HCT116 (cell line): ENCODE measurements at regions not wholly inside any gene's neighbourhood (a gene's known extent, or its start where the extent isn't known, plus 50 kb on each side); places are given as distances from the start of the nearest gene placed in this dataset.

Source experiments
- ATAC-seq: fragments of 200-7000 bp; cut with Tn5 transposase; 2 replicates; pipeline ENCODE4 v1.9.1; 2020; ENCODE audit warnings: mild to moderate bottlenecking, moderate library complexity
- BruUV-seq: library from RNA; stranded (reverse); fragments of 400-500 nt; replicated peaks from 2 replicates; lab custom pipeline; 2021; lab: Mats Ljungman, UMichigan
- CTCF ChIA-PET: fragments of 300-600 bp; sonication (Branson Sonifier 250); formaldehyde crosslinking; loops from one replicate; lab custom pipeline; 2021; ENCODE audit warnings: antibody characterized with exemption; lab: Charles Lee
- POLR2A ChIA-PET: fragments of 300-600, 350-600 bp; sonication (Branson Sonifier 250); formaldehyde crosslinking; loops from one replicate; lab custom pipeline; 2021; ENCODE audit warnings: antibody characterized with exemption; lab: Charles Lee
- RAD21 ChIA-PET, 2 experiments: fragments of 300-600 bp; sonication (Branson Sonifier 250); formaldehyde crosslinking; loops; one replicate each; lab custom pipeline; 2023; ENCODE audit warnings: low total read pairs in 2 of 2; ENCODE audit not compliant: uncharacterized antibody in 2 of 2, unreplicated experiment in 2 of 2, low non-redundant PET in 1 of 2; lab: Charles Lee
- DNase-seq: peaks from one replicate; pipeline ENCODE4 v3.0.0-alpha.2; 2010; ENCODE audit warnings: low read depth, low spot score
- H2AFZ ChIP-seq: fragments of 200-600 bp; shearing (Covaris generic), sonication (generic); 2 replicates; pipeline ENCODE4 v1.6.1; 2017; ENCODE audit warnings: low read depth, mixed run types, mixed read lengths, antibody characterized with exemption, low read length; ENCODE audit not compliant: poor library complexity, severe bottlenecking
- H3K27ac ChIP-seq: 2 replicates; pipeline ENCODE4 v1.5.1; 2012; ENCODE audit warnings: low read depth, low read length
- H3K27me3 ChIP-seq: fragments of 200-600 bp; sonication (generic); 2 replicates; pipeline ENCODE4 v1.6.1; 2016; ENCODE audit warnings: mixed run types, low read length, mixed read lengths; ENCODE audit not compliant: insufficient read depth
- H3K36me3 ChIP-seq, 2 experiments: fragments of 200-500 bp in 1 of 2; fragments of 200-600 bp in 1 of 2; sonication (Bioruptor generic) in 1 of 2; sonication (generic) in 1 of 2; 2 replicates each; pipeline versions ENCODE4 v1.5.1 to v1.6.1; 2014 to 2016; ENCODE audit warnings: low read length in 2 of 2, inconsistent platforms in 1 of 2, mixed read lengths in 1 of 2, mixed run types in 1 of 2; ENCODE audit not compliant: insufficient read depth in 2 of 2, control insufficient read depth in 1 of 2
- H3K4me1 ChIP-seq, 2 experiments: fragments of 200-600 bp in 1 of 2; sonication (generic) in 1 of 2; 2 replicates each; pipeline versions ENCODE4 v1.5.1 to v1.6.1; 2012 to 2017; ENCODE audit warnings: low read length in 2 of 2, inconsistent platforms in 1 of 2, mild to moderate bottlenecking in 1 of 2, mixed read lengths in 1 of 2, mixed run types in 1 of 2, moderate library complexity in 1 of 2; ENCODE audit not compliant: insufficient read depth in 2 of 2, control insufficient read depth in 1 of 2
- H3K4me2 ChIP-seq: fragments of 200-600 bp; sonication (generic); 2 replicates; pipeline ENCODE4 v1.6.1; 2017; ENCODE audit warnings: mixed run types, low read length, mixed read lengths
- H3K4me3 ChIP-seq, 2 experiments: fragments of 200-600 bp in 1 of 2; sonication (generic) in 1 of 2; replicated peaks in 1 of 2; 2 replicates each; pipeline ENCODE4 v1.5.1; 2011 to 2016; ENCODE audit warnings: low read length in 2 of 2, control low read depth in 1 of 2, low read depth in 1 of 2, mild to moderate bottlenecking in 1 of 2, mixed read lengths in 1 of 2, mixed run types in 1 of 2
- H3K79me2 ChIP-seq: fragments of 200-600 bp; sonication (generic); 2 replicates; pipeline ENCODE4 v1.6.1; 2017; ENCODE audit warnings: mild to moderate bottlenecking, mixed run types, low read length, moderate library complexity, mixed read lengths; ENCODE audit not compliant: insufficient read depth
- H3K9ac ChIP-seq: fragments of 200-600 bp; sonication (generic); 2 replicates; pipeline ENCODE4 v1.6.1; 2016; ENCODE audit warnings: low read length, mixed read lengths
- H3K9me2 ChIP-seq: fragments of 200-600 bp; sonication (generic), shearing (Covaris generic); 2 replicates; pipeline ENCODE4 v1.6.1; 2017; ENCODE audit warnings: mixed run types, mild to moderate bottlenecking, moderate library complexity; ENCODE audit not compliant: insufficient read depth
- H3K9me3 ChIP-seq, 2 experiments: fragments of 200-500 bp in 1 of 2; fragments of 200-600 bp in 1 of 2; sonication (Bioruptor generic) in 1 of 2; sonication (generic) in 1 of 2; 2 replicates each; pipeline ENCODE4 v1.6.1; 2014 to 2017; ENCODE audit warnings: low read length in 2 of 2, mixed read lengths in 2 of 2, inconsistent platforms in 1 of 2, low read depth in 1 of 2, mild to moderate bottlenecking in 1 of 2, mixed run types in 1 of 2, moderate library complexity in 1 of 2; ENCODE audit not compliant: control insufficient read depth in 1 of 2, insufficient read depth in 1 of 2
- H4K20me1 ChIP-seq: fragments of 200-600 bp; sonication (generic), shearing (Covaris generic); 2 replicates; pipeline ENCODE4 v1.6.1; 2017; ENCODE audit warnings: mixed run types, mild to moderate bottlenecking, moderate library complexity; ENCODE audit not compliant: insufficient read depth
- CEBPB ChIP-seq: IDR thresholded peaks from 2 replicates; pipeline ENCODE4 v1.6.1; 2012; ENCODE audit warnings: low read depth
- EZH2phosphoT487 ChIP-seq: fragments of 200-600 bp; IDR thresholded peaks from 2 replicates; pipeline ENCODE4 v1.6.1; 2018; ENCODE audit warnings: antibody characterized with exemption, borderline replicate concordance
- POLR2A ChIP-seq: IDR thresholded peaks from 2 replicates; pipeline ENCODE4 v1.7.0; 2011; ENCODE audit warnings: borderline replicate concordance; ENCODE audit not compliant: insufficient read depth, insufficient read length; ENCODE audit errors: extremely low read depth
- RAD21 ChIP-seq: IDR thresholded peaks from 2 replicates; pipeline ENCODE4 v1.6.1; 2012; ENCODE audit warnings: low read depth, mild to moderate bottlenecking
- SIN3A ChIP-seq: IDR thresholded peaks from 2 replicates; pipeline ENCODE4 v1.6.1; 2012; ENCODE audit warnings: low read depth
- SP1 ChIP-seq: IDR thresholded peaks from 2 replicates; pipeline ENCODE4 v1.6.1; 2012; ENCODE audit warnings: low read depth
- TCF7L2 ChIP-seq: IDR thresholded peaks from 2 replicates; pipeline ENCODE4 v1.7.0; 2011; ENCODE audit warnings: borderline replicate concordance, inconsistent platforms; ENCODE audit not compliant: insufficient read depth, insufficient read length; ENCODE audit errors: extremely low read depth
- ZFX ChIP-seq: fragments of 450-650 bp; IDR thresholded peaks from 2 replicates; pipeline ENCODE4 v1.6.1; 2017
- ZNF274 ChIP-seq: fragments of 200-500 bp; sonication (Bioruptor generic); IDR thresholded peaks from 2 replicates; pipeline ENCODE4 v1.6.1; 2014; ENCODE audit warnings: mild to moderate bottlenecking, low read depth, low read length, inconsistent platforms
- intact Hi-C: fragments of 100-400 bp; cut with micrococcal nuclease; formaldehyde crosslinking; loops from 2 replicates; pipeline ENCODE4 v1.10.0; 2022
- TF ChIP-seq, protein P1 (sequence below): IDR thresholded peaks from 2 replicates; pipeline ENCODE4 v1.6.1; 2012
- TF ChIP-seq, protein P2 (sequence below), 3 experiments: fragments of 200-600 bp in 1 of 3; sonication (generic) in 1 of 3; IDR thresholded peaks in 2 of 3; conservative IDR thresholded peaks in 1 of 3; 2 replicates each; pipeline ENCODE4 v1.5.1; 2012 to 2017; ENCODE audit warnings: low read depth in 2 of 3, low read length in 2 of 3, antibody characterized with exemption in 1 of 3, borderline replicate concordance in 1 of 3, control low read depth in 1 of 3, mild to moderate bottlenecking in 1 of 3, mixed read lengths in 1 of 3, mixed run types in 1 of 3, moderate library complexity in 1 of 3; ENCODE audit not compliant: insufficient read depth in 1 of 3
- TF ChIP-seq, protein P3 (sequence below): IDR thresholded peaks from 2 replicates; pipeline ENCODE4 v1.6.1; 2012; ENCODE audit warnings: low read depth

GRCh38 chr12:95390192-95390591 lies 83.8 kb upstream of the METAP2 start:
- Histone ChIP-seq H3K27me3 (no peaks in the 10 kb centered on the region), H3K9me3 (peaks cover 0 to 13% of the 10 kb centered on the region in 2 experiments; a peak in 2 of 4 replicates), H3K4me1 (no peaks in the 10 kb centered on the region), H3K27ac (no peak overlapping the region), H2AFZ (no peak overlapping the region), H3K9me2 (no peaks in the 10 kb centered on the region), H3K4me3 (no peak overlapping the region), H4K20me1 (no peaks in the 10 kb centered on the region), H3K36me3 (no peaks in the 10 kb centered on the region), H3K9ac (no peak overlapping the region), H3K4me2 (no peak overlapping the region), H3K79me2 (no peaks in the 10 kb centered on the region)
- no peak for TF ChIP-seq ZFX
- TF ChIP-seq POLR2A: no peak
- TF ChIP-seq RAD21: no peak
- TF ChIP-seq, protein P1, sequence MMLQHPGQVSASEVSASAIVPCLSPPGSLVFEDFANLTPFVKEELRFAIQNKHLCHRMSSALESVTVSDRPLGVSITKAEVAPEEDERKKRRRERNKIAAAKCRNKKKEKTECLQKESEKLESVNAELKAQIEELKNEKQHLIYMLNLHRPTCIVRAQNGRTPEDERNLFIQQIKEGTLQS: no peak
- TF ChIP-seq SIN3A: no peak
- TF ChIP-seq TCF7L2: no peak
- no peak for TF ChIP-seq EZH2phosphoT487
- TF ChIP-seq CEBPB: no peak
- TF ChIP-seq ZNF274: no peak
- TF ChIP-seq SP1: no peak
- ATAC-seq: no peak
- BruUV-seq: no TSS peak
- no peak for DNase-seq
- ChIA-PET RAD21 (no interaction called here), POLR2A (no interaction called here), CTCF (no interaction called here)
- intact Hi-C loops: no loop called here

DNA sequence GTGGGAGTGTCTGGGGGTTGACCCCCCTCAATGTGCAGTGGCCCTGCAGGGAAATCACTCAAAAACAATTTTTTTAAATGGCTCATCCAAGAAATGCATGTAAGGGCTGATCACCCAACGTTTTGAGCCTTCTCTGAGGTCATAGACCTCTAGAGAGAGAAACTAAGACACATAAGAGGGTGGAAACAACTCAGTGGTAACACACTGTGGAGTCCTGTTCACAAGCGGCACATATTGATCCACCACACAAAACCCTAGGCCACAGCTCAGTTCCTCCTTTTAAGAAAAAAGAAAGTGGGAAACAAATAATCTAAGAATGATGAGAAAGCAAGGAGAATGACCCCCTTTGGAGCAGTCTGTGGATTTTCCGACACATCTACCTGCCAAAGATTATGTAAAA lies 83.0 kb upstream of the METAP2 start:
- CTCF ChIA-PET: no interaction called here
- H3K4me3 ChIP-seq: no peak overlapping the region
- TF ChIP-seq, protein P1: no peak
- TF ChIP-seq, protein P2, sequence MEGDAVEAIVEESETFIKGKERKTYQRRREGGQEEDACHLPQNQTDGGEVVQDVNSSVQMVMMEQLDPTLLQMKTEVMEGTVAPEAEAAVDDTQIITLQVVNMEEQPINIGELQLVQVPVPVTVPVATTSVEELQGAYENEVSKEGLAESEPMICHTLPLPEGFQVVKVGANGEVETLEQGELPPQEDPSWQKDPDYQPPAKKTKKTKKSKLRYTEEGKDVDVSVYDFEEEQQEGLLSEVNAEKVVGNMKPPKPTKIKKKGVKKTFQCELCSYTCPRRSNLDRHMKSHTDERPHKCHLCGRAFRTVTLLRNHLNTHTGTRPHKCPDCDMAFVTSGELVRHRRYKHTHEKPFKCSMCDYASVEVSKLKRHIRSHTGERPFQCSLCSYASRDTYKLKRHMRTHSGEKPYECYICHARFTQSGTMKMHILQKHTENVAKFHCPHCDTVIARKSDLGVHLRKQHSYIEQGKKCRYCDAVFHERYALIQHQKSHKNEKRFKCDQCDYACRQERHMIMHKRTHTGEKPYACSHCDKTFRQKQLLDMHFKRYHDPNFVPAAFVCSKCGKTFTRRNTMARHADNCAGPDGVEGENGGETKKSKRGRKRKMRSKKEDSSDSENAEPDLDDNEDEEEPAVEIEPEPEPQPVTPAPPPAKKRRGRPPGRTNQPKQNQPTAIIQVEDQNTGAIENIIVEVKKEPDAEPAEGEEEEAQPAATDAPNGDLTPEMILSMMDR (IDR thresholded peaks at IDR 0.05 in 2 of 3, conservative IDR thresholded peaks at IDR 0.05 in 1 of 3; ENCODE audit: borderline replicate concordance in 1 of 3, insufficient read depth in 1 of 3, low read depth in 2 of 3, low read length in 2 of 3): no peak
- TF ChIP-seq TCF7L2: no peak
- TF ChIP-seq, protein P3, sequence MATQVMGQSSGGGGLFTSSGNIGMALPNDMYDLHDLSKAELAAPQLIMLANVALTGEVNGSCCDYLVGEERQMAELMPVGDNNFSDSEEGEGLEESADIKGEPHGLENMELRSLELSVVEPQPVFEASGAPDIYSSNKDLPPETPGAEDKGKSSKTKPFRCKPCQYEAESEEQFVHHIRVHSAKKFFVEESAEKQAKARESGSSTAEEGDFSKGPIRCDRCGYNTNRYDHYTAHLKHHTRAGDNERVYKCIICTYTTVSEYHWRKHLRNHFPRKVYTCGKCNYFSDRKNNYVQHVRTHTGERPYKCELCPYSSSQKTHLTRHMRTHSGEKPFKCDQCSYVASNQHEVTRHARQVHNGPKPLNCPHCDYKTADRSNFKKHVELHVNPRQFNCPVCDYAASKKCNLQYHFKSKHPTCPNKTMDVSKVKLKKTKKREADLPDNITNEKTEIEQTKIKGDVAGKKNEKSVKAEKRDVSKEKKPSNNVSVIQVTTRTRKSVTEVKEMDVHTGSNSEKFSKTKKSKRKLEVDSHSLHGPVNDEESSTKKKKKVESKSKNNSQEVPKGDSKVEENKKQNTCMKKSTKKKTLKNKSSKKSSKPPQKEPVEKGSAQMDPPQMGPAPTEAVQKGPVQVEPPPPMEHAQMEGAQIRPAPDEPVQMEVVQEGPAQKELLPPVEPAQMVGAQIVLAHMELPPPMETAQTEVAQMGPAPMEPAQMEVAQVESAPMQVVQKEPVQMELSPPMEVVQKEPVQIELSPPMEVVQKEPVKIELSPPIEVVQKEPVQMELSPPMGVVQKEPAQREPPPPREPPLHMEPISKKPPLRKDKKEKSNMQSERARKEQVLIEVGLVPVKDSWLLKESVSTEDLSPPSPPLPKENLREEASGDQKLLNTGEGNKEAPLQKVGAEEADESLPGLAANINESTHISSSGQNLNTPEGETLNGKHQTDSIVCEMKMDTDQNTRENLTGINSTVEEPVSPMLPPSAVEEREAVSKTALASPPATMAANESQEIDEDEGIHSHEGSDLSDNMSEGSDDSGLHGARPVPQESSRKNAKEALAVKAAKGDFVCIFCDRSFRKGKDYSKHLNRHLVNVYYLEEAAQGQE: no peak
- H3K79me2 ChIP-seq: no peaks in the 10 kb centered on the region
- no peaks in the 10 kb centered on the region for H4K20me1 ChIP-seq
- no peaks in the 10 kb centered on the region for H3K4me1 ChIP-seq
- ATAC-seq: no peak
- no peaks in the 10 kb centered on the region for H3K27me3 ChIP-seq
- BruUV-seq: no TSS peak
- POLR2A ChIA-PET: no interaction called here
- H3K4me2 ChIP-seq: no peak overlapping the region
- no peaks in the 10 kb centered on the region for H3K36me3 ChIP-seq
- no peak overlapping the region for H2AFZ ChIP-seq
- H3K9me3 ChIP-seq: peaks cover 0 to 13% of the 10 kb centered on the region in 2 experiments; a peak in 2 of 4 replicates
- no peak overlapping the region for H3K27ac ChIP-seq
- RAD21 ChIA-PET: no interaction called here
- DNase-seq: no peak
- no peaks in the 10 kb centered on the region for H3K9me2 ChIP-seq
- intact Hi-C loops: no loop called here
- H3K9ac ChIP-seq: no peak overlapping the region
